ENCODE measurements at regions not wholly inside any gene's neighbourhood (a gene's known extent, or its start where the extent isn't known, plus 50 kb on each side); places are given as distances from the start of the nearest gene placed in this dataset.

GRCh38 chr2:126831234-126832005, 67.3 kb upstream of the TEX51 start:
- DNase-seq = no peak

DNA sequence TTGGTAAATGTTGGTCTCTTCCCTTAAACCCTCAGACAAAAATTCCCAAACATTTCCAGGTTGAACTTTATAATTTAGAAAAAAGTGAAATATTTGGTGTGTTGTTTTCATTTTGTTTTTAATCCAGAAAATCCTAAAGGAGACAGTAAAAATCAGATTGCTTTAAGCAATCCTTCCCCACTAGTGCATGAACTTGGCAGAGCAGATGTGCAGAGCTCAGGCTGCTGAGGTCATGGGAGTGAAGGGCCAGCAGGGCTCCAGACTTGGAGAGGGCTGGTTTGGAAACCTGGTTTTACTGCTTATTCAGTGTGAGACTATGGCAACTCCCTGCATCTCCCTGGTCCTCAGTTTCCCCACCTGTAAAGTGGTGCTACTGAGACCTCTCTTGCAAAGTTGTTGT, 66.7 kb upstream of the TEX51 start:
- DNase-seq = no peak

DNA sequence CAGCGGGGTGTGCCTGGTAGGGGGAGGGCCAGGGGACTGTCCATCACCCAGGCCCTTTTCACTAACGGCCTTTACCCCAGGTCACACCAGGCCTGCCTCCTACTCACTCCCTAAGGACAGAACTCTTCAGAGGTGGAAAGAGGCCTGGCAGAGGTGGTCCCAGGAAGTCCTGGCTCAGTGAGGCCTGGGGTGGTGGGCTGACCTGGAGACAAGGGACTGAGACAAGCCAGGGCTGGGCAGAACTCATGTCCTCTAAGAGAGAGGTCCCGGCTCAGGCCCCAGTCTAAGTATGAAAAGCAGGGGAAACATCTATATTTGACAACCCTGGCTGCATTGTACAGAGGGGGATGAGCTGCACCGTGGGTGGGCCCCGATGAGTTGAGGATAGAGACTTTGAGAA, 65.9 kb upstream of the TEX51 start:
- DNase-seq = no peak

DNA sequence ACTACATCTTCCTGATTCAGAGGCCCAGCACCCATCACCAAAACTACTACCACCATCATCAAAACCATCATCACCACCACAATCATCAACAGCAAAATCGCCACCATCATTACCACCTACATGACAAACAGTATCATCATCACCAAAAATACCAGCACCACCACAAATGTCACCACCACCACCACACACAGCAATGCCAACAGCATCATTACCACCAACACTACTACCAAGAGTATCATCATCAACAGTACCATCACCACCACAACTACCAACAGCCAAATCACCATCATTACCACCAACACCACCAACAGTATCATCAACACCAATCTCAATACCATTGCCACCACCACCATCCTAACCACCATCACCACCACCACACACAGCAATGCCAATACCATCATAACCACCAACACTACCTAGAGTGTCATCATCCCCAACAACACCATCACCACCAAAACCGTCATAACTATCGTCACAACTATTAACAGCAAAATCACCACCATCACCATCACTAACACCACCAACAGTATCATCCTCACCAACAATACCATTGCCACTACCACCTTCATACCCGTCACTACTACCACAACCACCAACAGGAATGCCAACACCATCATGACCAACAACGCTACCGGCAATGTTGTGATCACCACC, 64.6 kb upstream of the TEX51 start:
- DNase-seq = no peak

DNA sequence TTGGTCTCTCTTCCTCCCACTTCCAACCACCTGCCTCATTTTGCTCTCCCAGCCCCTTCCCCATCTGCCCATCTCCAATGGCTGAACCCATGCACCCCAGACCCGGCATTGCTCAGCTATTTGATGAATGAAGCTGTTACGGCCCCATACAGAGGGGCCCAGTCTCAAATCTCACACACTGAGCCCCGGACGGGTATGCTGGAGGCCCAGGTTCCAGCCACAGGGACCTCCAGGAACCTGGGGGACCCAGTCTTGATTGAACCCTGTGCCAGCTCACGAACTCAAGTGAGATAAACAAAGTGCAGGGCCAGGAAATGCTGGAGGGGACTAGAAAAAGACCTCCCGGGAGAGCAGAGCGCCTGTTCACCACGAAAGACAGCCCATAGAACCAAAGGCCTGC, 63.4 kb upstream of the TEX51 start:
- DNase-seq = no peak

DNA sequence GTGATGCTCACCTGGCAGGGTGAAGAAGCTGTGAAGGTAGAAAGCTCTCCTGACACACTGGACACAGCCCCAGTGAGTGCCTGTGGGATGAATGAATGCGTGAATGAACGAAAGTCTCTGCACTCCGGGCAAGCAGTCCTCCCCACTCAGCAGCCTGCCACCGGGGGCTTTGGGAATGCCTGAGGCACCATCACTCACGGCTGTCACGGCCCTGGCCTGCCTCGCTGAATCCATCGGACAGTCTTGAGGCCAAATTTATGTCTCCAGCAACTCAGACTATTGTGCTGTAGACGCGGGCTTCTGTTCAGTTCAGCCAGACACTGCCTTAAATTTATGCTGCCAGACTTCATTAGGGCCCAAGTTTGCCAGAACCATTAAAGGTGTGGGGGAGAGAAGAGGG, 62.9 kb upstream of the TEX51 start:
- DNase-seq = no peak

DNA sequence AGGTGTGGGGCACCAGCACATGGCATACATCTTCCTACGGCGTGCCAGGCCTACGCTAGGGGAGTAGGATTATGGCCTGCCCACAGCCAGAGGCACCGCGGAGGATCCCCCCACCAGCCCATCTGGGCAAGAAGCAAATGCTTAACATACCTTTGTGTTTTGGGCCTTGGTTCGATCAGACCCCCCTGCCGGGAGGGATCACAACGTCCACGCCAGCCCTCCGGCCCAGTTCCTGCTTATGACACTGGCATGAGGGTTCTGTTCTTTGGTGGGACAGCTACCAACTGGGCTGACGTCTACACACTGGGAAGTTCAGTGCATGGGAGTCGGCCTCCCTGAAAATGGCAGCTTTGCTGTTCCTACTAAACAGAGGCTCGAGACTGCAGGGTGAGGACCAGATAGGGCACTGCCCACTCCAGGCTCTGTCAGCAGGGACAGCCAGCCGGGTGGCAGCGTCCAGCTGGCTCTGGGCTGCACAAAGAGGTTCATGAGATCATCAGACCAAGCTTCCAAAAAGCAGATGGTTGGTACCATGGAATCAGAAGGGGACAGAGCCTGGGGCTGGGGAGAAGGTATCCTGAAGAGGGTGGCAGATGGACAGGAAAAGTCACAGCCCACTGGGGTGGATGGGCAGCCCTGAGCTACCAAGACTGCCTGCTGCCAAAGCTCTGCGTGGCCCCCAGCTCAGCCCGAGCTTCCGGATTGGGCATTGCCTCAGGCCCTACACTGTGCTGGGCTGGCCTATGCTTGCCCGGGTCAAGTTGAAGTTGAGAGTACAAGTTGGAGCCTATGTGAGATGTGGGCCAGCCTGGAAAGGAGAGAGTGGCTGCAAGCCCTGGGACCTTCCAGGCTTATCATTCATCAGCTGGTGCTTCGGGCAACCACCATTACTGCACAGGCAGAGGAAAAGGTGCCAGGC, 61.7 kb upstream of the TEX51 start:
- no peak for DNase-seq

DNA sequence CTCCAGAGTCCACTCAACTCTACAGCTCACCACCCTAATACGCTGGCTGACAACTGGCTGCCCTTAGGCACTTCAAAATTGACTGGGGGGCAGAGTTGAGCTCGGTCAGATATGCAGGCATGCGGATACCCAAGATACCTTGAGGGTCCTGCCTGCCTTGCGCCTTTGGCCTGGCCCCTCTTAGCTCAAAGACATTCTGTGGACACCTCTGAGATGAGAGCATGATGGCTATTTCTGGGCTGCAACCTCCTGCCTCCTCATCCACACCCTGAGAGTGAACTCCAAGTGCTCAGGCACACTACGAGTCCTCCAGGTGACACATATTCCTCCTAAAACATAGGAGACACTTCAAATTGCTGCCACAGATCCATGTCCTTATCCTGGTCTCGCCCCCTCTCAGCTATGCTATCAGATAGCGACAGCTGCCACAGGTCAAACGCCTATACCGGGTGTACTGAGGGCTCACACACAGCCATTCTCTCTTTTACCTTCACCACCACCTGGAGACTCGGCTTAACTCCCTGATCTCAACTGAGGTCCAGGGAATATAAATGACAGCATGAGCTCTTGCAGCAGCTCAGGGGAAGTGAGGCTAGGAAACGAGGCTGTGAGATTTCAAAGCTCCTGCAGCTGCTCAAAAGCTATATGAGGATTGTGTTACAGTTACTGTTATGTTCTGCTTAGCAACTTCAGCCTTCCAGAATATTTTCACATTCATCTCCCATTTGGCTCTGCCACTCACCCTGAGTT, 60.5 kb upstream of the TEX51 start:
- DNase-seq = no peak

DNA sequence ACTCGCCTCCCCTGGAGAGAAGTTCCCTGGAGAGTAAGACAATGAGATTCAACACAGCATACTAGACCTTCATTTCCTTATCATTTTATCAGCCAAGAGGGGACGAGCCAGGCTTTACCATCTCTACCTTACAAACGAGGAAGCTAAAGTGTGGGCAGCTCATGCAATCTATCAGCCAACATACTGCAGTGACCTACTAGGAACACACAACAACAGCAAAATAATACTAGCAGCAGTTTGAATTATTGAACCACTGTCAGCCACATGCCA, 60.0 kb upstream of the TEX51 start:
- DNase-seq = no peak

DNA sequence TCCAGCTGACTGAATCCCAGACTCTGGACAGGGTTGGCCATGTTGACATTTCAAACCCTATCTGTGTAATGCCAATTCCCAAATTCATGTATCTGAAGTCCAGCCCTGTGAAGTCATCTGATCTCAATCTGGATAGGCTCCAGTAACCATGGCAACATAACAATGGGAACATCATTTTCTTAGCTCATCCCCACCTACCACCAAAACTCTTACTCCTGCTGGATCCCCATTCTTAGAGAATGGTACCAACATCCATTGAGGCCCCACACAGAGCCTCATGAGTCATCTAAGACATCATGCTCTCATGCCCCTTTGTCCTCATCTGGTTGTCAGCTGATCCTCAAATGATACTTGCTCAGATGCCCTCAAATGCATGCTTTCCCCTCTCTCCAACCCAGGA, 58.9 kb upstream of the TEX51 start:
- DNase-seq = no peak

GRCh38 chr2:126843081-126843480, 55.6 kb upstream of the TEX51 start:
- no peak for DNase-seq

GRCh38 chr2:126846241-126846640, 52.4 kb upstream of the TEX51 start:
- no peak for DNase-seq
